ENCODE measurements at regions not wholly inside any gene's neighbourhood (a gene's known extent, or its start where the extent isn't known, plus 50 kb on each side); places are given as distances from the start of the nearest gene placed in this dataset.

DNA sequence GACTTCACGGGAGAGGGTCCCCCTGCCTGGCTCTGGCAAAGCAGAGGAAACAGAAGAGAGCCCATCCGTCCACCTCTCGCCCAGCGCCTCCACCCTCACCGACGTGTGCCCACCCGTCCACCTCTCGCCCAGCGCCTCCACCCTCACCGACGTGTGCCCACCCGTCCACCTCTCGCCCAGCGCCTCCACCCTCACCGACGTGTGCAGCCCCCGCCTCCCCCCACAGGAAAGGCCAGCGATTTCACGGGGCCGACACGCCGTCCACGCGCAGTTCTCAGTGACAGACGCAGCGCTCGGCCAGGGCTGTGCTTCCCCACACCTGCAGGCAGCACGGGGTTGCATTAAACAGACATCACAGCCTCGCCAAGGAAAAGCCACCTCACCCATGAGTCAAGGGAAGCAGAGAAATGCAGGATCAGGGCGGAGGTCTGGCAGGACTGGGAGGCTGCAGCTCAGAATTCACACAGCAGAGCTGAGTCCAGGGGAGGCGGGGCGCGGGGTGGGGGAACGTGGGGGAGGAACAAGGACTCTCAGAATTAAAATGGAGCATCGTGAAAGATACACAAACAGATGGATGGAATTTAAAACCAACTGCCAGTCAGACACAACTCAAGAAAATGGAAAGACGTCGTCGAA is 377.7 kb downstream of the BRD1 start:
- TF ChIP-seq, protein P1, sequence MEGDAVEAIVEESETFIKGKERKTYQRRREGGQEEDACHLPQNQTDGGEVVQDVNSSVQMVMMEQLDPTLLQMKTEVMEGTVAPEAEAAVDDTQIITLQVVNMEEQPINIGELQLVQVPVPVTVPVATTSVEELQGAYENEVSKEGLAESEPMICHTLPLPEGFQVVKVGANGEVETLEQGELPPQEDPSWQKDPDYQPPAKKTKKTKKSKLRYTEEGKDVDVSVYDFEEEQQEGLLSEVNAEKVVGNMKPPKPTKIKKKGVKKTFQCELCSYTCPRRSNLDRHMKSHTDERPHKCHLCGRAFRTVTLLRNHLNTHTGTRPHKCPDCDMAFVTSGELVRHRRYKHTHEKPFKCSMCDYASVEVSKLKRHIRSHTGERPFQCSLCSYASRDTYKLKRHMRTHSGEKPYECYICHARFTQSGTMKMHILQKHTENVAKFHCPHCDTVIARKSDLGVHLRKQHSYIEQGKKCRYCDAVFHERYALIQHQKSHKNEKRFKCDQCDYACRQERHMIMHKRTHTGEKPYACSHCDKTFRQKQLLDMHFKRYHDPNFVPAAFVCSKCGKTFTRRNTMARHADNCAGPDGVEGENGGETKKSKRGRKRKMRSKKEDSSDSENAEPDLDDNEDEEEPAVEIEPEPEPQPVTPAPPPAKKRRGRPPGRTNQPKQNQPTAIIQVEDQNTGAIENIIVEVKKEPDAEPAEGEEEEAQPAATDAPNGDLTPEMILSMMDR (conservative IDR thresholded peaks at IDR 0.05; ENCODE audit: low read depth, low read length) = no peak
- no peak overlapping the region for H3K4me3 ChIP-seq (ENCODE audit: low read depth, low read length)
- no peak for DNase-seq (ENCODE audit: low read depth)

GRCh38 chr22:49449377-49449776 is 378.3 kb downstream of the BRD1 start:
- DNase-seq (ENCODE audit: low read depth) = no peak
- no peak overlapping the region for H3K4me3 ChIP-seq (ENCODE audit: low read depth, low read length)
- TF ChIP-seq, protein P1 (conservative IDR thresholded peaks at IDR 0.05; ENCODE audit: low read depth, low read length) = no peak

DNA sequence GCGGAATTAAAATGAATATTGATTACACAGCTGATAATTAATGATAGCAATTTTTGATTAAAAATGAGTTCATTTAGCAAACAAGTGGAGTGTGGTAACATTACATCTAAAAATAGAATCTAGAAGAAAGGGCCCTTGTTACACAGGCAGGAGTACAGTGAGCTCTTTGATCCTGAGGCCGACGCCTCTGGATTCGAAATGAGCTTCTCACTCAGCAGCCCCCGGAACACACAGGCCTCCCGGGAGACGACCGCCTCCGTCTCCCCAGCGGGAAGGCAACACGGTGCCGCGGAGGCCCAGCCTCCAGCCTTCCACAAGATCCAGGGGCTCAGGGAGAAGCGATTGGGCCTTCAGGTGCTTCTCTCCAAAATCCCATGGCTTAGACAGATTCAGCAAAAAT is 379.1 kb downstream of the BRD1 start:
- TF ChIP-seq, protein P1 (conservative IDR thresholded peaks at IDR 0.05; ENCODE audit: low read depth, low read length) = no peak
- no peak overlapping the region for H3K4me3 ChIP-seq (ENCODE audit: low read depth, low read length)
- DNase-seq (ENCODE audit: low read depth) = no peak

DNA sequence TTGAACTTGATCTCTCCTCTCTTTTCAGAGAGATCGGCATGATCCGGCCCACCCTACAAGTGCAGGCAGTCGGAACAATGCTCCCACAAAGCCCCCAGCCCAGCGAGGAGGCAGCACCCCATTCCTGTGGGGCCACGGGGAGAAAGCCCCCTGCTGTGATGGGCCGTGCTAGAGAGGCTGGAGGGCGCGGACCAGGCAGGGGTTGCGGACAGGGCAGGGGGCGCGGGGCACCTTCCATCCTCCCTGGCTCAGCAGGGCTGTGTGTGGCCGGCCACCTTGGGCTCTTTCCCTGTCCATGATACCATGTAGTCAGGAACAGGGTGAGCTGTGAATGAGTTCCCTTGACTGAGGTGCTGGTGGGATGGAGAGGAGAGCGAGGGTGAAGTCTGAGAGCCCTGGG is 379.8 kb downstream of the BRD1 start:
- TF ChIP-seq, protein P1 (conservative IDR thresholded peaks at IDR 0.05; ENCODE audit: low read depth, low read length) = no peak

DNA sequence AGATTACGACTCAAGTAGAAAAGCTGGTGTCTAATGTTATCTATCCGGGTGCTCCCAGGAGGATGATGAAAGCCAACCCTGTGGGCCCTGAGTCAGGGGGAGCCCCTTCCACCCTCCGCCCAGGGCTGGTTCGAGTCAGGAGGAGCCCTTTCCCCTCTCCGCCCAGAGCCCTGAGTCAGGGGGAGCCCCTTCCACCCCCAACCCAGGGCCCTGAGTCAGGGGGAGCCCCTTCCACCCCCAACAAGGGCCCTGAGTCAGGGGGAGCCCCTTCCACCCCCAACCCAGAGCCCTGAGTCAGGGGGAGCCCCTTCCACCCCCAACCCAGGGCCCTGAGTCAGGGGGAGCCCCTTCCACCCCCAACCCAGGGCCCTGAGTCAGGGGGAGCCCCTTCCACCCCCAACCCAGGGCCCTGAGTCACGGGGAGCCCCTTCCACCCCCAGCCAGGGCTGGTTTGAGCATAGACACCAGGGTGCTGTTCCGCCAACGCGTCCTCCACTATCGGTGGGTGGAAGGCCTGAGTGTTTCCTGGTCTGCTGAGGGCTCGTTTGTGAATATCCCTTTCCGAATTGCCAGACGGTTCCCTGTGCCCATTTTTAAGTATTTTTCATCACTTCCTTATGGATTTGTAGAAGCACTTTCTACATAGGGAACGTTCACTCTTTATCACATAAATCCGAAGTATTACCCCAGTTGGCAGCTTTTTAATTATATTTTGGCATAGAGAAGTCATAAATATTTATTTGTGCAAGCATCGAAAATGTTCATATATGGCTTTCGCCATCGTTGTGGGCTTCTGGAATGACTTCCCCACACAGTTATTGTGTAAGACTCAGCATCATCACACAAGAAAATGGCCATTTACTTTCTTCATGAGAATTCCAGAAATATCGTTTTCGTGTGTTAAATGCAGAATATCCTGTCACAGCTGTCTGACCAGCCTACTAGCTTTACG is 380.6 kb downstream of the BRD1 start:
- DNase-seq (ENCODE audit: low read depth) = no peak
- H3K4me3 ChIP-seq (ENCODE audit: low read depth, low read length) = no peak overlapping the region
- TF ChIP-seq, protein P1 (conservative IDR thresholded peaks at IDR 0.05; ENCODE audit: low read depth, low read length) = no peak

More for the DNA sequence above, 379.8 kb downstream of the BRD1 start:
- no peak overlapping the region for H3K4me3 ChIP-seq (ENCODE audit: low read depth, low read length)
- DNase-seq (ENCODE audit: low read depth) = no peak

DNA sequence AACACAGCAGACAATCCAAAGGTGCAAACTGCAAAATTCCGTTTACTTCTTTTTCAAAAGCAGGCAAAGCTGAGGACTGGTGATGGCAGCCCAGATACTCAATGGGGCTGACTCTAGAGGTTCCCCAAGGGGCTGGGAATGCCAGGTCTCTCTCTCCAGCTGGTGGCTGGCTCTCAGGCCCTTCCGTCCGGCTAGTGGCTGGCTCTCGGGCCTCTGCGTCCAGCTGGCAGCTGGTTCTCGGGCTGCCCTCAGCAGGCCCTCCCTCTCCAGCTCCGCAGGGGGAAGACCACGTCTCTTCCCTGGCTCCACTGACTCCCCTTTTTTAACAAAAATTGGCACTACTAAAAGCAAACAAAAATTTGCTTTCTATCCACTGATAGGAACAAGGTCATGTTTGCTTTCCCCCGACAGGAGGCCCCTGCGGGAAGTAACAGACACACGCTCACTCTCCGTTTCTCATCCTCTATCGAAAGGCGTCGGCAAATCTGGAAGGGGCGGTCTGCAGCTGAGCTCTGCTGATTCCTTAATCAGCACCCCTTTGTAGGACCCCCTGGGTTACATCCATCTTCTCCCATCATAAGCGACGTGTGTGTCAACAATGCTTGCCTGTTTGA is 381.4 kb downstream of the BRD1 start:
- TF ChIP-seq, protein P1 (conservative IDR thresholded peaks at IDR 0.05; ENCODE audit: low read depth, low read length) = no peak
- no peak for DNase-seq (ENCODE audit: low read depth)
- no peak overlapping the region for H3K4me3 ChIP-seq (ENCODE audit: low read depth, low read length)
